Left lobe of liver (tissue), 2 donors: ENCODE measurements at regions not wholly inside any gene's neighbourhood (a gene's known extent, or its start where the extent isn't known, plus 50 kb on each side); places are given as distances from the start of the nearest gene placed in this dataset.

Experiments
- ATAC-seq: fragments of 200-7000 bp; cut with Tn5 transposase; one replicate; pipeline ENCODE4 v1.9.1; 2020; ENCODE audit warnings: mild to moderate bottlenecking, moderate library complexity
- DNase-seq: peaks from one replicate; pipeline ENCODE4 v3.0.0-alpha.2; 2020; ENCODE audit warnings: low spot score
- donor health status: DM: no; HTN: no; CAD: no; lungs with moderate emphysema.
- donor health status: DM: no; HTN: yes; CAD: no.

- ATAC-seq: no peak
- DNase-seq: no peak
Observed at GRCh38 chr5:175246889-175247520, 197.0 kb downstream of the DRD1 start.

DNA sequence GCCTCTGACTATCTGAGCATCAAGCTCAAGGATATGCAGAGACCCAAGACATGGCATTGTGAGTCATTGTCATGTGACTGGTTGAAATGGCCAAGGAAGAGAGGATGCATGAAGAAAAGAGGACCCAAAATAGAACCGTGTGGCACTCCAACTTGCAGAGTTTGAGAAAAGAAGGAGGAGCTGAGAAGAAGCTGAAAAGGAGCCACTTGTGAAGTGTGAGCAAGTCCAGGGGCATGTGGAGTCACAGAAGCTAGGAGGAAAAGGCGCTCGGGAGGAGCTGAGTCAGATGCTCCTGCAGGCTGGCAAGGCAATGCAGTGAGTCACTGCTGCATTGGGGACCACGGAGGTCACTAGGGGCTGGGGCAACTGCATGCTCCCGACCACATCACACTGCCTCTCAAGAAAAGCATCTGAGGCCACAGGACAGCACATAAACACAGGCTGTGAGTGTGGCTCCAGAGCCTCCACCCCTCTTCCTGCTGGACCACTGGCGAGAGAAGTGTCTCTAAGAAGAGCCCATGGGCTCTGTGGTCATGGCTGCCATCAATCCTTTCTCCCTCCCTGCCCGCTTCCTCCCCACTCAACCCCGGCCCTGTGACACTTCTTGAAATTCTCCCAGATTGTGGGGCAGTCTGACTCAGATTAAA lies 197.6 kb downstream of the DRD1 start:
- ATAC-seq (no peak), DNase-seq (no peak)

GRCh38 chr5:175243441-175243840 lies 200.5 kb downstream of the DRD1 start:
- ATAC-seq: no peak
- no peak for DNase-seq

DNA sequence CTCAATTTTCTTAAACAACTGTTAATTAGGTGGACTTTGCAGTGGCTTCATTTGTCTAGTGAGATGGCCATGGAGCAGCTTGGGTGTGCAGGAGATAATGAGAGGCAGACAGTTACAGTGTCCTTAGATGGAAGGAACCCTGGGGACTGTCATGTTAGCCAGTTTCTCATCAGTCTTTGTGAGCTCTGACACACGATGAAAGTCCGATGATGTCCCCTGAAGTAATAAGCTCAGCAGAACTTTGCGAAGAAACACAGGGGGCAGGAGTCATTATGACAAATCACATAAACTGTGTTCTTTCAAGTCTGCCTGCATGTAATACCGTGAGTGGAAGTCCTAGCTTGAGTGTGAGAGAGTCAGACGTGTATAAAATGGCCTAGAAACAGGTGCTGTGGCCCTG lies 201.8 kb downstream of the DRD1 start:
- DNase-seq: no peak
- ATAC-seq: no peak

GRCh38 chr5:175238326-175238725 lies 205.7 kb downstream of the DRD1 start:
- ATAC-seq (no peak), DNase-seq (no peak)

DNA sequence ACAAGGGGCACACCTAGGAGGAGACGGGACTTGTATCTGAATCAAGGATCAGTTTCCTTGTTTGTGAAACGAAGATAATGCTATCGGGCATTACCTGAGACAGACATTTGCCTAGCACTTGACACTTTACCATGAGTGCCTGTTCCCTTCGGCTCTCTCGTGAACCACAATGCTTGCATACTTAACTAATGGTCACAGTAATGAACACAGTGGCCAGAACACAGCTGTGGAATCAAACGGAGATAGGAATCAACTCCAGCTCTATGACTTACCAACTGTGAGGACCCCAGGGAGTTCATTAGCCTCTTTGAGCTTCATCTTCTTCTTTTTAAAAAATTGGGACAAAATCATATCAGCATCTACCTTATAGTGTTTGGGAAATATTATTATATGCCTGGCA lies 207.8 kb downstream of the DRD1 start:
- ATAC-seq: no peak
- DNase-seq: no peak

GRCh38 chr5:175235251-175235960 lies 208.6 kb downstream of the DRD1 start:
- ATAC-seq: no peak

DNA sequence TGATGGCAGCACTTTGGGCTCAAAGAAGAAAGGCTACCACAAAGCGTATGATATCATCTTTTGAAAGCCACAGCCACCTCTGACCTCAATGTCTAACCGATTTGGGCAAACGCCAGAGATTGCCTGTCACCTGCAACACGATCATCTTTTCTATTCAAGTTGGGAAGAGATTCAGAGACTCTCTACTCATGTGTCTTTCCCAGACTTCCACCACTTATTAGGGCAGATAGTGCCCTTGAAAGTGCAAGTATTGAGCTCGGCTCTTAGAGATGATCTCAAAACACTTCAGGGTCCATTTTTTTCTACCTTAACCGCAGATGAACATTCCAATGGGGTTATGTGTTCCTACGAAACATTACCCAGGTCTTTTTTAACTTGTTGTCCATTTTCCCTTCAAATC lies 213.7 kb downstream of the DRD1 start:
- no peak for DNase-seq
- ATAC-seq: no peak

More at GRCh38 chr5:175235251-175235960, 208.6 kb downstream of the DRD1 start:
- DNase-seq: no peak

- DNase-seq: no peak
- no peak for ATAC-seq
Observed at GRCh38 chr5:175226506-175226905, 217.5 kb downstream of the DRD1 start.

DNA sequence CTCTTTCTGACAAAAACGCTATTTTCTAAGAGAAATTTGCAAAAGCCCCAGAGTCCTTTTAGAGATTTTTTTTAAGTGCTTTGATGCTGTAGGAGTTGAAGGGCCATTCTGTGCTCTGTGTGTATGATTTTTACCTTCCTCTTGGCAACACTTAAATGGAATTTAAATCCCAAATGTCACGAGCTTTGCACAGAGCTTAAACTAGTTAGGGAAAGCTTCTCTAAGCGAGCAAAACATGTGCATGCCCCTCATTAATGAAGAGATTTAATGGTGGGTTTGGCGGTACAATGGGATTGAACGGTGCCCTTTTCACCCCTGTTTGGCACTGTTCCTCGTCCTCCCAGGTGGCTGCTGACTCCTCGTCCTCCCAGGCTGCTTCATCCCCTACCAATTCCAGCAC lies 220.7 kb downstream of the DRD1 start:
- ATAC-seq: no peak

DNA sequence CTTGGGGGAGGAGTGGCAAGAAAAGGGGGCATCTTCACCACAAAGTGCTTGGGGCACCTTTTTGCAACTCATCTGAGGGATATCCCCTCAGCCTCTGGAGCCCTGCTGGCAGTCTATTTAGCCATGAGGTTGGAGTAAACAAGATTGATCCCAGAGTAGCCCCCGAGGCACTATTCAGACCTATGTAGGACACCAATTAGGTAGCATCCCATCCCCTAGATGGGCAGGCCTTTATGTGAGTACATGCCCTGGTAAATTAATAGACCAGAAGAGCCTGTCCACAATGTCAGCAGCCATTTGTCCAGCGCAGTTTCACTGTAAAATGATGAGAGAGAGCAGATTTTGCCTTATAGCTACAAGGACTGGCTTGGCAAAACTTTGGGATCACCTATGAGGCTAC lies 221.4 kb downstream of the DRD1 start:
- DNase-seq (no peak), ATAC-seq (no peak)

More for the DNA sequence above, 220.7 kb downstream of the DRD1 start:
- DNase-seq: no peak

DNA sequence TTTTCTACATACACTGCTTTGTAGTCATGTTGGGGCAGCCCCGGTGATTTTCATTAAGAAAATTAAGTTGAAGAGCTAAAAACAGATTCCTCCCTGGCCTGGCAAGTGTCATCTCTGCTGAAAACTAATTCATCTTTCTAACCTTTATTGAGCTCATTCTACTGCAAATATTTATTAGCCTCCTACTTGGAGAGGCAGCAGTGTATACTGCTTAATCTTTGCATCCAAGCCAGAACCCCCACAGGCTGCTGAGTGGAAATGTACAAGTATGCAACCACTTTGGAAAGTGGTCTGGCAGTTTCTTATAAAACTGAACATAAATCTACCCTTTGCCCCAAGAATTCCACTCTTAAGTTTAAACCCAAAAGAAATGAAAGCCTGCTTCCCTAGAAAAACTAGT lies 223.4 kb downstream of the DRD1 start:
- ATAC-seq: no peak

GRCh38 chr5:175219366-175219765 lies 224.6 kb downstream of the DRD1 start:
- DNase-seq (no peak), ATAC-seq (no peak)

More for the DNA sequence above, 223.4 kb downstream of the DRD1 start:
- DNase-seq: no peak

GRCh38 chr5:175216991-175217390 lies 227.0 kb downstream of the DRD1 start:
- no peak for DNase-seq
- no peak for ATAC-seq

DNA sequence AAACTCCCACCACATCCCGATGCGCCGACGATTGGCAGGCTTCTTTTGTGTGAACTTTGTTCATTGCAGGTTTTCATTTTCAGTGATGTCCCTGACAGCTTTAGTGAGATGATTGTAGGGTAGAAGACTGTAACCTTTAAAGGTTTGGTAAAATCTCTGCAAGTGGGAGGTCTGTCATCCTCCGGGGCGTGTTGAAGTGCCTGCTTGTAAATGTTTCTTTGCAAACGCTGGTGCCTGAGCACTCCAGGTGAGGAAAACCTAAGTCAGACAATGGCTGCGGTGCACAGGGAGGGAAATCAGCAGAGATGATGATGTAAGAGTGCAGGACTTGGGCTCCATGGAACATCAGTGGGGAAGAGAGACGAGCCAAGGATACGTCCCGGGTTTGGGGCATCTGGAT lies 228.1 kb downstream of the DRD1 start:
- ATAC-seq: no peak
- no peak for DNase-seq

- DNase-seq: no peak
- ATAC-seq: no peak
Observed at GRCh38 chr5:175214152-175214551, 229.8 kb downstream of the DRD1 start.

DNA sequence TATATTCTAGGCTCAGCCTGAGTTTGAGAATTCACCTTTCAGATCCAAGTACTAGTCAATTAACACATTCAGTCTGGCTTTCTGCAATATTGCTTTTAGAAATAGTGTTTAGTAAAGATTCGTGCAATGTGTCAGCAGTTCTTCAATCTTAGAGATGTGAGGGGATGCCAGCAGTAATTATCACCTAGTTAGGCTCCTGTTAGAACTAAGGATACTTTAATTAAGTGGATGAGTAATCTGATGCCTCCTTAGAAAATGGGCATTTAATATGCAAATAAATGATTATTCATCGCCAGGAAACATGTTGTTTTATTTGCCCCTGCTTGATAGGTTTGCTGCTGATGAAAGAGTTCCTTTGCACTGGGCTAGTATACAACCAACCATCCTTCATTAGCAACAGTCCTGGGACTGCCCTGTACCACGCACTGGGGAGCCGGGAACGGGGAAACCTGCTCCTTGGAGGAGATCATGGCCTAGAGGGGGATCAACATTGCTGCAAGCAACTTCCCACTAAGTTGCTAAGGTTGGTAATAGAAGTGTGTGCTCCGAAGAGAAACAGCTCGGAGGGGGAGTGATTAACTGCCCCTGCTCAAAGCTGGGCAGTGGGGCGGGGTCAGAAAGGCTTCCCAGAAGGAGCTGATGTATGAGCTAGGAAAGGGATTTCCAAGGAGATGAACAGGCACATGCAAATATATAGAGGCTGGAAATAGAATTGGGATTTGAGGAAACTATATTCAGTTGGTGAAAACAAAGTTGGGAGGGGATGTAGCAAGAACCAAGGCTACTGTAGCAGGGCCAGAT lies 231.8 kb downstream of the DRD1 start:
- DNase-seq (no peak), ATAC-seq (no peak)

GRCh38 chr5:175207321-175208040 lies 236.5 kb downstream of the DRD1 start:
- ATAC-seq (no peak), DNase-seq (no peak)

DNA sequence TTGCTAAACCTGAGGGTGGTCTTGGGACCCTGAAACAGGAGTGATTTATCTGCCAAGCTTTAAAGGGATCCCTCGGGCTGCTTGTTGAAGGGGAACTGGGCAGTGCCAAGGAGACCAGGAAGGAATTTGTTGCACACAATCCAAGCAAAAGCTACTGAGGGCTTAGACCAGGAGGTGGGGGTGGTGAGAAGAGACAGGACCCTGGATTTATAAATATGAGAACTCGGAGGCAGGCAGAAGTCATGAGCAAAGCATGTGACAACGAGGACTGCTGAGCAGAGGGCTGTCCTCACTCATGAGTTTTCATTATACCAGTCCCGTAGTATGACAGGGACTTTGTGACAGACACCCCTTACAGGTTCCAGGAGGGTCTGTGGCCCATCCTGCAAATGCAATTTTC lies 237.3 kb downstream of the DRD1 start:
- ATAC-seq: no peak
- DNase-seq: no peak

- ATAC-seq: no peak
- no peak for DNase-seq
Observed at GRCh38 chr5:175202463-175203068, 241.4 kb downstream of the DRD1 start.
